LNCAP (cell line): ENCODE measurements at regions not wholly inside any gene's neighbourhood (a gene's known extent, or its start where the extent isn't known, plus 50 kb on each side); places are given as distances from the start of the nearest gene placed in this dataset.

Experiments
- TF ChIP-seq, protein P1 (sequence below): fragments of 450-650 bp; IDR thresholded peaks from 2 replicates; pipeline ENCODE4 v1.5.1; 2017; ENCODE audit warnings: mild to moderate bottlenecking

DNA sequence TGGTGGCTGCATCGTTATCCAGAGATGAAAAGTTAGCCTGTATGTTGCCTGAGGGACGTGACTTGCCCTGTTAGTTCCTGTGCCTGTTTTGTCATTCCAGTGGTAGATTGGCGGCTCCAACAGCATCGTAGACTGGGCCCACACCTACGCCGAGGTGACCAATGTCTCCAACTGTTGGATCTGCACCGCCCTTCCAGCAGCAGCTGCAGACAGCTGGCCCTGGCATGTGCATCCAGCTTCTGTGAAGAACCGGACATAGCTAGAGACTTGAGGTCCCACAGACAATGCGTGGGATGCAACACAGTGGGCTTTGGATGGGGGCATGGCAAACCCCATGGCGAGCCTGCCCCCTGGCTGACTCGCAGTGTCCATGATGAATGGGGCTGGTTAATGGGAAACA lies 93.0 kb upstream of the TMPO start:
- TF ChIP-seq, protein P1, sequence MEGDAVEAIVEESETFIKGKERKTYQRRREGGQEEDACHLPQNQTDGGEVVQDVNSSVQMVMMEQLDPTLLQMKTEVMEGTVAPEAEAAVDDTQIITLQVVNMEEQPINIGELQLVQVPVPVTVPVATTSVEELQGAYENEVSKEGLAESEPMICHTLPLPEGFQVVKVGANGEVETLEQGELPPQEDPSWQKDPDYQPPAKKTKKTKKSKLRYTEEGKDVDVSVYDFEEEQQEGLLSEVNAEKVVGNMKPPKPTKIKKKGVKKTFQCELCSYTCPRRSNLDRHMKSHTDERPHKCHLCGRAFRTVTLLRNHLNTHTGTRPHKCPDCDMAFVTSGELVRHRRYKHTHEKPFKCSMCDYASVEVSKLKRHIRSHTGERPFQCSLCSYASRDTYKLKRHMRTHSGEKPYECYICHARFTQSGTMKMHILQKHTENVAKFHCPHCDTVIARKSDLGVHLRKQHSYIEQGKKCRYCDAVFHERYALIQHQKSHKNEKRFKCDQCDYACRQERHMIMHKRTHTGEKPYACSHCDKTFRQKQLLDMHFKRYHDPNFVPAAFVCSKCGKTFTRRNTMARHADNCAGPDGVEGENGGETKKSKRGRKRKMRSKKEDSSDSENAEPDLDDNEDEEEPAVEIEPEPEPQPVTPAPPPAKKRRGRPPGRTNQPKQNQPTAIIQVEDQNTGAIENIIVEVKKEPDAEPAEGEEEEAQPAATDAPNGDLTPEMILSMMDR: no peak

DNA sequence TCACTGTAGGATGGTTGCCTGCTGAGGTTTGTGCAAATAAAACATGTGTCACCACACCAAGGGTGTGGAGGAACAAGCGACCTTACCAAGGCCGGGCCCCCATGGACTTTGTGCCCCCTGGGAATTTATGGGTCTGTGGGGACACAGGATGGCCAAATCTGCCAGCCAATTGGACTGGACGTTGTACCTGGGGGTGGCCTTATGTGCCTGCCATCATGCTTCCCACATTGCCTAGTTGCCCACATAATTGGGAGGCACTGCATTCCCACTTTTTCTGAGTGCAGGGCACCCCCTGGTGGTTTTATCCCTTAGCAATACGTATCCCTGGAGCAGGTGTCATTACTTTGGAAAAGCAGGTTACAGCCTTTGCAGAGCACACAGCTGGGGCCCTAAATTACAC lies 92.6 kb upstream of the TMPO start:
- TF ChIP-seq, protein P1: peak; percentile 8; the same call in 1 of the 2 replicates

DNA sequence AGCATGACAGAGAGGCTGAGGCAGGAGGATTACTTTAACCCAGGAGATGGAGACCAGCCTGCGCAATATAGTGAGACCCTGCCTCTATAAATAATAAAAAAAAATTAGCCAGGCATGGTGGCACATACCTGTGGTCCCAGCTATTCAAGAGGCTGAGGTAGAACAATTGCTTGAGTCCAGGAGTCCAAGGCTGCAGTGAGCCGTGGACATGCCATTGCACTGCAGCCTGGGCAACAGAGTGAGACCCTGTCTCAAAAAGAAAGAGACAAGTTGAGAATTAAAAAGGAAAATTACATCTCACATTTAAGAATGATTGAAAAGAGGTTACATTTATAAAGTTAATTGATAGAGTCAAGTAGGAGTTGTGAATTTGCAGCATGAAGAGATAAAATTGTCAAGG lies 91.4 kb upstream of the TMPO start:
- TF ChIP-seq, protein P1: no peak

DNA sequence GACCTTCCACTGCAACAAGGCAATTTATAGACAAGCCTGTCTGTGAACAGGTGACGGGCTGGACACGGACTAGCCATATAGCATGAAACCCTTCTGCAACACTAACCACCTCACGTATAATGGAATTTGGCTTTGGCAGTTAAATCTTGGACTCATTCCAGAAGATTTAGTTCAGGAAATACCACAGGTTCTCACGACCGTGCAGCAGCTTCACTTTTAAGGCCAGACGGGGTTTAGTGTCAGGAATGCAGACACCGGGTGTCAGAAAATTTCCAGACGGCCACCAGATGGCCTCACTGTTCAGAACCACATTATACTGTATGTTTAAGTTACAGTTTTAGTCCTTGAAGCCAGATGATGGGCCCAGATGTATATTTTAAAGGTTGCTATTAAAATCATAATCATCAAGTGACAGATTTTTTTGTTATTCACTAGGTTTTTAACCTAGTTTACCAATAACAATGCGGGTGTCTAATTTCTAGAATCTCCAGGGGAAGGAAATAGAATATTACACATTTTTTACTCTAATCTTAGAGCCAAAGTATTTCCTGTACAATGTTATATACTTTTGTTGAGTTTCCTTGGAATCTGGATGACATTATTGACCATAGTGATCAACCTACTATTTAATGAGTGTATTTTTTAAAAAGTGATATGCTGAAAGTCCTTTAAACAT lies 90.5 kb upstream of the TMPO start:
- TF ChIP-seq, protein P1: peak; percentile 77

DNA sequence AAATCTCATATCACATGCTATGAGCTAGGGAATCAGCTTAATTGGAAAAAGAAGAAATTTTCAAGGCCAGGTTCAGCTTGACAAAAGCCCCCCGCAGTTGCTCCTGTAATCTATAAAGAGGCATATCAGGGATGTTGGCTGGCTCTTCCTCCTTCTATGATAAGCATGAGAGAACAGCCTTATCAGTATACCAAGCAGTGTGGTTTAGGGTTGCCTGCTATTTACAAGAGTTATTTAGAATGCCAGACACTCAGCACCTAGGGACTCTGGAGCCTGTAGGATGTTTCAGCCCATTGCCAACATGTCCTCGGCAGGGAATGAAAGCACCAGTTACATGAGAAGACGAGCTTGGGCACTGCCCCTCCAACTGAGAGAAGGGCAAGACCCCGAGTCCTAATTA lies 89.5 kb upstream of the TMPO start:
- TF ChIP-seq, protein P1: no peak

DNA sequence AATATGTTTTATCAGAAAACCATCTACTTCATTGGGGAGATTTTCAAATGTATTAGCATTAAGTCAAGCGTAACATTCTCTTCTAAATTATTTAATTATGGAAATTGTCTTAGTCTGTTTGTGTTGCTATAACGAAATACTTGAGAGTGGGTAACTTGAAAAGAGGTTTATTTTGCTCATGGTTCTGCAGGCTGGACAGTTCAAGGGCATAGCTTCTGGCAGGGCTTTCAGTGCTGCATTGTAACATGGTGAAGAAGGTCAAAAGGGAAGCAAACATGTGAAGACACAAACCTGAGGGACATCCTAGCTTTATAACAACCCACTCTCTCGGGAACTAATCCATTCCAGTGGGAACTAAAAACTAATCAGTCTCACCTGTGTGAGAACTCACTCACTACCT lies 84.3 kb upstream of the TMPO start:
- TF ChIP-seq, protein P1: no peak

DNA sequence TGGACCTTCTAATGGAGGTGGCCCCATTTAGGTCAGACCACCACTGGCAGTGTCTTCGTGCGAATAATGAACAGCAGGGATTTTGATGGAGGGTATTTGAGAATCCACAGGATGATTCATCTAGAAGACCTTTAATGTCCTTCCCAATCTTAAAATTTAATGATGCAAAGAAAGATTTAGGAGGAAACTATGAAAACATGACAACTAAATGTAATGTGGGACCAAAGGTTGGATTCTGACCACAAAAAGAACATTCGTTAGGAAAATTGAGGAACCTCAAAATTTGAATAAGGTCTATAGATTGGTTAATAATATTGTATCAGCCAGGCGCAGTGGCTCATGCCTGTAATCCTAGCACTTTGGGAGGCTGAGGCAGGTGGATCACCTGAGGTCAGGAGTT lies 78.2 kb upstream of the TMPO start:
- TF ChIP-seq, protein P1: no peak
